ENCODE measurements at regions not wholly inside any gene's neighbourhood (a gene's known extent, or its start where the extent isn't known, plus 50 kb on each side); places are given as distances from the start of the nearest gene placed in this dataset.

- no peak for DNase-seq
Observed at GRCh38 chr6:145306489-145306888, 428.8 kb downstream of the EPM2A start.

GRCh38 chr6:145309842-145310535 is 425.3 kb downstream of the EPM2A start:
- no peak for DNase-seq

GRCh38 chr6:145312481-145312880 is 422.8 kb downstream of the EPM2A start:
- no peak for DNase-seq

- no peak for DNase-seq
Observed at GRCh38 chr6:145313041-145313855, 422.1 kb downstream of the EPM2A start.

GRCh38 chr6:145315982-145316600 is 419.2 kb downstream of the EPM2A start:
- DNase-seq: no peak

- no peak for DNase-seq
Observed at GRCh38 chr6:145318952-145319351, 416.4 kb downstream of the EPM2A start.

- DNase-seq: no peak
Observed at GRCh38 chr6:145319605-145320004, 415.7 kb downstream of the EPM2A start.

GRCh38 chr6:145323646-145324045 is 411.7 kb downstream of the EPM2A start:
- no peak for DNase-seq

- no peak for DNase-seq
Observed at GRCh38 chr6:145327586-145327985, 407.7 kb downstream of the EPM2A start.

- no peak for DNase-seq
Observed at GRCh38 chr6:145329257-145329656, 406.1 kb downstream of the EPM2A start.

GRCh38 chr6:145331066-145331465 is 404.3 kb downstream of the EPM2A start:
- no peak for DNase-seq

GRCh38 chr6:145332011-145332410 is 403.3 kb downstream of the EPM2A start:
- no peak for DNase-seq

- no peak for DNase-seq
Observed at GRCh38 chr6:145336119-145336518, 399.2 kb downstream of the EPM2A start.

- DNase-seq: no peak
Observed at GRCh38 chr6:145339089-145339488, 396.2 kb downstream of the EPM2A start.

GRCh38 chr6:145340256-145340655 is 395.1 kb downstream of the EPM2A start:
- DNase-seq: no peak

- DNase-seq: no peak
Observed at GRCh38 chr6:145345094-145345493, 390.2 kb downstream of the EPM2A start.

GRCh38 chr6:145347216-145347615 is 388.1 kb downstream of the EPM2A start:
- DNase-seq: no peak

GRCh38 chr6:145349950-145350510 is 385.3 kb downstream of the EPM2A start:
- DNase-seq: no peak

GRCh38 chr6:145350928-145351327 is 384.4 kb downstream of the EPM2A start:
- DNase-seq: no peak

GRCh38 chr6:145352382-145353080 is 382.8 kb downstream of the EPM2A start:
- DNase-seq: no peak

GRCh38 chr6:145360865-145361264 is 374.5 kb downstream of the EPM2A start:
- DNase-seq: no peak

GRCh38 chr6:145367149-145367548 is 368.2 kb downstream of the EPM2A start:
- no peak for DNase-seq

- DNase-seq: no peak
Observed at GRCh38 chr6:145368075-145368474, 367.2 kb downstream of the EPM2A start.
